ENCODE measurements at regions not wholly inside any gene's neighbourhood (a gene's known extent, or its start where the extent isn't known, plus 50 kb on each side); places are given as distances from the start of the nearest gene placed in this dataset.

DNA sequence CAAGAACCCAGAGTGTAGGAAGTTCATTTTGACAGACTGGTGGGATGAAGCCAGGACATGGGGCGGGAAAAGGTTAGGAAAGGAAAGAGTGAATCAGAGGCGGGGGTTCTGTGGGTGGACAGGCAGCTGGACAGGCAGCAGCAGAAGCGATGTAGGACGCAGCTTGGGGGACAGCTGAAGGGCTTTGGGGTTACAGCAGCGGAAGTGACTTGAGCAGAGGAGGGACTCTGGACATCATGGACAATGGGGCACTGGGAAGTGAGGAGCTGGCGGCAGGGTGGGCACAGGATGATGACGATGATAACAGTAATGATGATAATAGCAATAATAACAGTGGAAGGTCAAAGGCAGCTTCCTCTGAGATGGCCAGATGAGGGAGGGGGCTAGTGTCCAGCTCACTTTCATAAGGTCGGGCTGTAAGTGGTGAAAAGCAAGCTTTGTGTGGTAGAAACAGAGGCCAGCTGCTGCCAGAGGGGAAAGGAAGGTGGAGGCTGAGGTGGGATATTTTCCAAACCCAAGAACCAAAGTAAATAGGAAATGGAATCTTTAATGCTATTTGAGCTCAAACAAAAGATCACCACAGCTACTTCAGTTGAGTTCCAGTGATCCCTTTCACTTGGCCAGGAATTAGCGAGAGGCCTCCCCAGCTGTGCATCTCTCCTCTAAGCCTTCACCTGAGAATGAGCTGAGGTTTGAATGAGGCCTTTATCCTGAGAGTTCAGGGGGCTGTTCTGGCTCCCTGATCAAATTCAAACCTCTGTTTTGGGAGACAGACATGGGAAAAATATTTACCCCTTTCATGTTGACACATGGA is 433.5 kb downstream of the DHX35 start:
- H3K27ac ChIP-seq (ENCODE audit: insufficient read depth, low read depth, low read length), result no peak overlapping the region
- DNase-seq (ENCODE audit: low read depth, low spot score) (peak; percentile 2), FAIRE-seq (no peak)
- H3K9ac ChIP-seq (replicated peaks; ENCODE audit: extremely low read depth, insufficient read depth, low read length), result no peak overlapping the region
- TF ChIP-seq GATA2 (IDR thresholded peaks at IDR 0.05; ENCODE audit: insufficient read depth, insufficient read length, low read depth, low read length) (peak; percentile 85), FOS (IDR thresholded peaks at IDR 0.05; ENCODE audit: borderline replicate concordance, insufficient read depth, low read length) (peak; percentile 33), POLR2AphosphoS5 (IDR thresholded peaks at IDR 0.05; ENCODE audit: insufficient read depth, low read depth, low read length) (no peak), MYC (IDR thresholded peaks at IDR 0.05; ENCODE audit: low read depth, low read length) (no peak)
- TF ChIP-seq, protein P1, sequence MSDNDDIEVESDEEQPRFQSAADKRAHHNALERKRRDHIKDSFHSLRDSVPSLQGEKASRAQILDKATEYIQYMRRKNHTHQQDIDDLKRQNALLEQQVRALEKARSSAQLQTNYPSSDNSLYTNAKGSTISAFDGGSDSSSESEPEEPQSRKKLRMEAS (IDR thresholded peaks at IDR 0.05; ENCODE audit: insufficient read depth, insufficient read length), result no peak
- no peak overlapping the region for H3K4me3 ChIP-seq (replicated peaks in 1 of 3; ENCODE audit: insufficient read depth in 1 of 3, low read depth in 1 of 3, low read length in 3 of 3)
- no peaks in the 10 kb centered on the region for H3K4me1 ChIP-seq (ENCODE audit: control insufficient read depth, extremely low read depth, insufficient read depth, low read length)
- H3K27me3 ChIP-seq (ENCODE audit: control insufficient read depth in 2 of 2, insufficient read depth in 2 of 2, low read length in 2 of 2), result no peaks in the 10 kb centered on the region
- CTCF ChIA-PET, result interaction anchor here (0.7 kb wide), 1 partner anchor 478 kb away, joined by 3 read pairs; no protein-coding TSS in a partner anchor
- H3K4me2 ChIP-seq (ENCODE audit: insufficient read depth, low read length), result no peak overlapping the region
- no peaks in the 10 kb centered on the region for H3K9me1 ChIP-seq (replicated peaks; ENCODE audit: control insufficient read depth, extremely low read depth, insufficient read depth, low read length)
- no peaks in the 10 kb centered on the region for H3K36me3 ChIP-seq (ENCODE audit: control insufficient read depth in 2 of 2, extremely low read depth in 1 of 2, insufficient read depth in 2 of 2, low read length in 2 of 2)
- intact Hi-C loops (cut with micrococcal nuclease) (no loop called here), dilution Hi-C loops (cut with MboI; ENCODE audit: extremely low pct_ligation_motif_present, low sequenced_read_pairs) (no loop called here)
- H3K79me2 ChIP-seq (ENCODE audit: control insufficient read depth, insufficient read depth, low read length), result no peaks in the 10 kb centered on the region
- peak overlapping the region; percentile 13 for H2AFZ ChIP-seq (ENCODE audit: low read depth, low read length)
- BruUV-seq (replicated peaks), result no TSS peak
- no peaks in the 10 kb centered on the region for H4K20me1 ChIP-seq (replicated peaks; ENCODE audit: control insufficient read depth, extremely low read depth, insufficient read depth, low read length)
- POLR2A ChIA-PET, result interaction anchor here (0.6 kb wide), 1 partner anchor 402 kb away, joined by 3 read pairs; no protein-coding TSS in a partner anchor
- H3K9me3 ChIP-seq (replicated peaks; ENCODE audit: control insufficient read depth, insufficient read depth, low read length), result no peaks in the 10 kb centered on the region

DNA sequence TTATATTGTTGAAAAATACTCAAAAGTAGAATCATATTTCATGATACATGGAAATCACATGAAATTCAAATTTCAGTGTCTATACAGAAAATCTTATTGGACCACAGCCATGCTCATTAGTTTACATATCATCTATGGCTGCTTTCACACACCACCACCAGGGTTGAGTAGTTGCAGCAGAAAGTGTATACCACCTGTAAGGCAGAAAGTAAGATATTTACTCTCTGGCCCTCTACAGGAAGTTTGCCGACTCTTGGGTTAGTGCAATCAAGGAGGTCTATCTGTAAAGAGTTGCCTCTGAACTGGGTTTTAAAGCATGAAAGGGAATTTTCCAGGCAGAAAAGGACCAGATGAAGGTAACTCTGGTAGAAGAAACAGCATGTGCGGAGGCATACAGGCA is 432.3 kb downstream of the DHX35 start:
- POLR2A ChIA-PET, result no interaction called here

More for the DNA sequence above, 432.3 kb downstream of the DHX35 start:
- no peak overlapping the region for H3K4me3 ChIP-seq (replicated peaks in 1 of 3; ENCODE audit: insufficient read depth in 1 of 3, low read depth in 1 of 3, low read length in 3 of 3)
- dilution Hi-C loops (cut with MboI; ENCODE audit: extremely low pct_ligation_motif_present, low sequenced_read_pairs) (no loop called here), intact Hi-C loops (cut with micrococcal nuclease) (no loop called here)
- H3K4me2 ChIP-seq (ENCODE audit: insufficient read depth, low read length), result no peak overlapping the region
- no peaks in the 10 kb centered on the region for H3K9me3 ChIP-seq (replicated peaks; ENCODE audit: control insufficient read depth, insufficient read depth, low read length)
- DNase-seq (ENCODE audit: low read depth, low spot score), result no peak
- no peaks in the 10 kb centered on the region for H3K9me1 ChIP-seq (replicated peaks; ENCODE audit: control insufficient read depth, extremely low read depth, insufficient read depth, low read length)
- CTCF ChIA-PET, result no interaction called here
- H3K4me1 ChIP-seq (ENCODE audit: control insufficient read depth, extremely low read depth, insufficient read depth, low read length), result no peaks in the 10 kb centered on the region
- BruUV-seq (replicated peaks), result no TSS peak
- H3K79me2 ChIP-seq (ENCODE audit: control insufficient read depth, insufficient read depth, low read length), result no peaks in the 10 kb centered on the region
- H3K36me3 ChIP-seq (ENCODE audit: control insufficient read depth in 2 of 2, extremely low read depth in 1 of 2, insufficient read depth in 2 of 2, low read length in 2 of 2), result no peaks in the 10 kb centered on the region
- no peaks in the 10 kb centered on the region for H3K27me3 ChIP-seq (ENCODE audit: control insufficient read depth in 2 of 2, insufficient read depth in 2 of 2, low read length in 2 of 2)
- H3K9ac ChIP-seq (replicated peaks; ENCODE audit: extremely low read depth, insufficient read depth, low read length), result no peak overlapping the region
- no peak for FAIRE-seq
- no peak overlapping the region for H2AFZ ChIP-seq (ENCODE audit: low read depth, low read length)
- no peak overlapping the region for H3K27ac ChIP-seq (ENCODE audit: insufficient read depth, low read depth, low read length)
- no peak for TF ChIP-seq POLR2A (IDR thresholded peaks at IDR 0.05; ENCODE audit: low read depth, low read length)
- no peak for TF ChIP-seq FOS (IDR thresholded peaks at IDR 0.05; ENCODE audit: borderline replicate concordance, insufficient read depth, low read length)
- no peak for TF ChIP-seq GATA2 (IDR thresholded peaks at IDR 0.05; ENCODE audit: insufficient read depth, insufficient read length, low read depth, low read length)
- no peak for TF ChIP-seq JUN (IDR thresholded peaks at IDR 0.05; ENCODE audit: borderline replicate concordance, insufficient read depth, insufficient read length, low read depth)
- TF ChIP-seq, protein P1 (IDR thresholded peaks at IDR 0.05; ENCODE audit: insufficient read depth, insufficient read length), result no peak
- no peak for TF ChIP-seq EZH2 (IDR thresholded peaks at IDR 0.05; ENCODE audit: borderline replicate concordance, low read depth, low read length, severe bottlenecking)
- TF ChIP-seq MYC (IDR thresholded peaks at IDR 0.05; ENCODE audit: low read depth, low read length), result no peak
- TF ChIP-seq POLR2AphosphoS5 (IDR thresholded peaks at IDR 0.05; ENCODE audit: insufficient read depth, low read depth, low read length), result no peak
- TF ChIP-seq, protein P2, sequence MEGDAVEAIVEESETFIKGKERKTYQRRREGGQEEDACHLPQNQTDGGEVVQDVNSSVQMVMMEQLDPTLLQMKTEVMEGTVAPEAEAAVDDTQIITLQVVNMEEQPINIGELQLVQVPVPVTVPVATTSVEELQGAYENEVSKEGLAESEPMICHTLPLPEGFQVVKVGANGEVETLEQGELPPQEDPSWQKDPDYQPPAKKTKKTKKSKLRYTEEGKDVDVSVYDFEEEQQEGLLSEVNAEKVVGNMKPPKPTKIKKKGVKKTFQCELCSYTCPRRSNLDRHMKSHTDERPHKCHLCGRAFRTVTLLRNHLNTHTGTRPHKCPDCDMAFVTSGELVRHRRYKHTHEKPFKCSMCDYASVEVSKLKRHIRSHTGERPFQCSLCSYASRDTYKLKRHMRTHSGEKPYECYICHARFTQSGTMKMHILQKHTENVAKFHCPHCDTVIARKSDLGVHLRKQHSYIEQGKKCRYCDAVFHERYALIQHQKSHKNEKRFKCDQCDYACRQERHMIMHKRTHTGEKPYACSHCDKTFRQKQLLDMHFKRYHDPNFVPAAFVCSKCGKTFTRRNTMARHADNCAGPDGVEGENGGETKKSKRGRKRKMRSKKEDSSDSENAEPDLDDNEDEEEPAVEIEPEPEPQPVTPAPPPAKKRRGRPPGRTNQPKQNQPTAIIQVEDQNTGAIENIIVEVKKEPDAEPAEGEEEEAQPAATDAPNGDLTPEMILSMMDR (IDR thresholded peaks at IDR 0.05; ENCODE audit: extremely low read depth in 1 of 2, insufficient read depth in 1 of 2, low read depth in 1 of 2, low read length in 2 of 2), result no peak
- H4K20me1 ChIP-seq (replicated peaks; ENCODE audit: control insufficient read depth, extremely low read depth, insufficient read depth, low read length), result no peaks in the 10 kb centered on the region
